HG03378 (cell line): ENCODE measurements at regions not wholly inside any gene's neighbourhood (a gene's known extent, or its start where the extent isn't known, plus 50 kb on each side); places are given as distances from the start of the nearest gene placed in this dataset.

Experiments
- ATAC-seq: cut with Tn5 transposase; IDR thresholded peaks from one replicate; pipeline ENCODE4 v1.9.1; 2021; ENCODE audit warnings: mild to moderate bottlenecking, moderate library complexity; ENCODE audit not compliant: unreplicated experiment

- ATAC-seq = no peak
These were observed 101.1 kb upstream of the THRB start for GRCh38 chr3:24595796-24596195.

- ATAC-seq = no peak
These were observed 102.0 kb upstream of the THRB start for GRCh38 chr3:24596626-24597025.

- no peak for ATAC-seq
These were observed 104.2 kb upstream of the THRB start for GRCh38 chr3:24598695-24599470.

GRCh38 chr3:24601066-24601939 is 106.7 kb upstream of the THRB start:
- ATAC-seq = no peak

- ATAC-seq = no peak
These were observed 109.6 kb upstream of the THRB start for GRCh38 chr3:24604215-24604614.

- no peak for ATAC-seq
These were observed 110.9 kb upstream of the THRB start for GRCh38 chr3:24605511-24606028.

- ATAC-seq = no peak
These were observed 112.6 kb upstream of the THRB start for GRCh38 chr3:24607281-24607680.

GRCh38 chr3:24608701-24609390 is 114.2 kb upstream of the THRB start:
- ATAC-seq = no peak

GRCh38 chr3:24614359-24614758 is 119.7 kb upstream of the THRB start:
- no peak for ATAC-seq

GRCh38 chr3:24615177-24615576 is 120.5 kb upstream of the THRB start:
- no peak for ATAC-seq

GRCh38 chr3:24616110-24616829 is 121.6 kb upstream of the THRB start:
- ATAC-seq = no peak

GRCh38 chr3:24622138-24622537 is 127.5 kb upstream of the THRB start:
- ATAC-seq = no peak

- no peak for ATAC-seq
These were observed 128.1 kb upstream of the THRB start for GRCh38 chr3:24622696-24623225.

GRCh38 chr3:24623657-24624056 is 129.0 kb upstream of the THRB start:
- no peak for ATAC-seq

GRCh38 chr3:24624938-24625681 is 130.5 kb upstream of the THRB start:
- no peak for ATAC-seq

GRCh38 chr3:24628523-24629258 is 134.0 kb upstream of the THRB start:
- ATAC-seq = no peak

GRCh38 chr3:24631481-24631880 is 136.8 kb upstream of the THRB start:
- ATAC-seq = no peak

- no peak for ATAC-seq
These were observed 144.4 kb upstream of the THRB start for GRCh38 chr3:24639061-24639460.
